HEK293T (cell line): ENCODE measurements at regions not wholly inside any gene's neighbourhood (a gene's known extent, or its start where the extent isn't known, plus 50 kb on each side); places are given as distances from the start of the nearest gene placed in this dataset.

Experiments
- CTCF ChIA-PET: fragments of 350-600 bp; formaldehyde crosslinking; extraction: SDS; loops from one replicate; lab custom pipeline; 2021; ENCODE audit warnings: antibody characterized with exemption, inconsistent platforms; lab: Yijun Ruan, JAX
- POLR2A ChIA-PET: fragments of 350-600 bp; formaldehyde crosslinking; extraction: SDS; loops from one replicate; lab custom pipeline; 2020; ENCODE audit warnings: antibody characterized with exemption, inconsistent platforms; lab: Yijun Ruan, JAX
- DNase-seq: peaks from one replicate; pipeline ENCODE4 v3.0.0; 2012; ENCODE audit warnings: mixed read lengths; ENCODE audit errors: extremely low spot score
- ARNT ChIP-seq: fragments of 450-650 bp; IDR thresholded peaks from 2 replicates; pipeline ENCODE4 v1.6.1; 2017; ENCODE audit warnings: mild to moderate bottlenecking
- BHLHE40 ChIP-seq: fragments of 450-650 bp; IDR thresholded peaks from 2 replicates; pipeline ENCODE4 v1.6.1; 2016; ENCODE audit warnings: mild to moderate bottlenecking, moderate library complexity, borderline replicate concordance
- CTBP1 ChIP-seq: fragments of 450-650 bp; IDR thresholded peaks from 2 replicates; pipeline ENCODE4 v1.6.1; 2016; ENCODE audit warnings: borderline replicate concordance
- ELF4 ChIP-seq: fragments of 450-650 bp; IDR thresholded peaks from 2 replicates; pipeline ENCODE4 v1.6.1; 2017; ENCODE audit warnings: antibody characterized with exemption
- FOXA1 ChIP-seq: fragments of 450-650 bp; IDR thresholded peaks from 2 replicates; pipeline ENCODE4 v1.6.1; 2016; ENCODE audit warnings: mild to moderate bottlenecking
- FOXK2 ChIP-seq: fragments of 450-650 bp; IDR thresholded peaks from 2 replicates; pipeline ENCODE4 v1.6.1; 2016; ENCODE audit warnings: mild to moderate bottlenecking
- FOXM1 ChIP-seq: fragments of 450-650 bp; IDR thresholded peaks from 2 replicates; pipeline ENCODE4 v1.6.1; 2017; ENCODE audit warnings: mild to moderate bottlenecking, borderline replicate concordance
- HDGF ChIP-seq: fragments of 450-650 bp; IDR thresholded peaks from 2 replicates; pipeline ENCODE4 v1.6.1; 2017; ENCODE audit warnings: antibody characterized with exemption, borderline replicate concordance
- L3MBTL2 ChIP-seq: fragments of 450-650 bp; conservative IDR thresholded peaks from 2 replicates; pipeline ENCODE4 v1.6.1; 2016; ENCODE audit warnings: mild to moderate bottlenecking
- LEF1 ChIP-seq: fragments of 450-650 bp; IDR thresholded peaks from 2 replicates; pipeline ENCODE4 v1.6.1; 2017; ENCODE audit warnings: mild to moderate bottlenecking, borderline replicate concordance
- NFRKB ChIP-seq: fragments of 450-650 bp; IDR thresholded peaks from 2 replicates; pipeline ENCODE4 v1.6.1; 2016; ENCODE audit warnings: mild to moderate bottlenecking, moderate library complexity
- PKNOX1 ChIP-seq: fragments of 450-650 bp; IDR thresholded peaks from 2 replicates; pipeline ENCODE4 v1.6.1; 2016
- SP1 ChIP-seq: fragments of 450-650 bp; IDR thresholded peaks from 2 replicates; pipeline ENCODE4 v1.6.1; 2017
- SUZ12 ChIP-seq: fragments of 450-650 bp; IDR thresholded peaks from 2 replicates; pipeline ENCODE4 v1.6.1; 2016; ENCODE audit warnings: mild to moderate bottlenecking
- TARDBP ChIP-seq: fragments of 450-650 bp; IDR thresholded peaks from 2 replicates; pipeline ENCODE4 v1.6.1; 2016
- ZNF384 ChIP-seq: fragments of 450-650 bp; IDR thresholded peaks from 2 replicates; pipeline ENCODE4 v1.6.1; 2016

- TF ChIP-seq PKNOX1 (no peak), CTBP1 (no peak), FOXA1 (no peak), ELF4 (no peak), LEF1 (no peak), SUZ12 (no peak), HDGF (no peak), FOXK2 (no peak), BHLHE40 (no peak), TARDBP (no peak), ZNF384 (no peak), ARNT (no peak), FOXM1 (no peak)
- ChIA-PET CTCF (no interaction called here), POLR2A (no interaction called here)
Measured at GRCh38 chr2:105556366-105556765, 157.5 kb upstream of the FHL2 start.

GRCh38 chr2:105554235-105554634 is 155.4 kb upstream of the FHL2 start:
- no peak for TF ChIP-seq PKNOX1
- no peak for TF ChIP-seq TARDBP
- TF ChIP-seq FOXA1: no peak
- TF ChIP-seq HDGF: no peak
- no peak for TF ChIP-seq BHLHE40
- no peak for TF ChIP-seq FOXK2
- TF ChIP-seq ZNF384: no peak
- TF ChIP-seq CTBP1: no peak
- no peak for TF ChIP-seq ELF4
- TF ChIP-seq SP1: no peak
- TF ChIP-seq SUZ12: no peak
- TF ChIP-seq FOXM1: no peak
- TF ChIP-seq ARNT: no peak
- ChIA-PET POLR2A (no interaction called here), CTCF (no interaction called here)

More at GRCh38 chr2:105556366-105556765, 157.5 kb upstream of the FHL2 start:
- no peak for DNase-seq

GRCh38 chr2:105553538-105554196 is 154.8 kb upstream of the FHL2 start:
- no peak for DNase-seq
- no peak for TF ChIP-seq HDGF
- ChIA-PET POLR2A (no interaction called here), CTCF (interaction anchor here (0.9 kb wide), 1 partner anchor 22 kb away, joined by 3 read pairs; no protein-coding TSS in a partner anchor)

More at GRCh38 chr2:105554235-105554634, 155.4 kb upstream of the FHL2 start:
- DNase-seq: no peak

- CTCF ChIA-PET: interaction anchor here (1.8 kb wide), 1 partner anchor 50 kb away, joined by 3 read pairs; no protein-coding TSS in a partner anchor
- DNase-seq: no peak
- TF ChIP-seq FOXA1 (no peak), LEF1 (no peak), SUZ12 (no peak), HDGF (no peak), TARDBP (no peak), L3MBTL2 (no peak), PKNOX1 (no peak), BHLHE40 (no peak), NFRKB (no peak), FOXK2 (no peak), ELF4 (no peak), ARNT (no peak)
- POLR2A ChIA-PET: no interaction called here
Measured at GRCh38 chr2:105546628-105546974, 147.8 kb upstream of the FHL2 start.

GRCh38 chr2:105545730-105546627 is 147.1 kb upstream of the FHL2 start:
- CTCF ChIA-PET: interaction anchor here (1.0 to 1.8 kb wide), 2 partner anchors 51 to 319 kb away, joined by 3 to 4 read pairs; no protein-coding TSS in a partner anchor
- POLR2A ChIA-PET: interaction anchor here (0.5 kb wide), 1 partner anchor 195 kb away, joined by 3 read pairs; no protein-coding TSS in a partner anchor
- DNase-seq: peak; percentile 76
- no peak for TF ChIP-seq BHLHE40
- TF ChIP-seq L3MBTL2: 0 out of 2 replicates have a peak, but pooled peaks have one; percentile 9

- TF ChIP-seq FOXK2 (no peak), L3MBTL2 (no peak), BHLHE40 (no peak), ARNT (no peak), HDGF (no peak), TARDBP (no peak), NFRKB (no peak), ELF4 (no peak), LEF1 (no peak), FOXM1 (no peak), FOXA1 (no peak)
- DNase-seq: no peak
- ChIA-PET POLR2A (no interaction called here), CTCF (interaction anchor here (1.0 to 1.4 kb wide), 3 partner anchors 24 to 201 kb away, joined by 3 to 7 read pairs (median 5); no protein-coding TSS in a partner anchor)
Measured at GRCh38 chr2:105544591-105545377, 145.9 kb upstream of the FHL2 start.
